Fibroblast of pulmonary artery (primary cell): ENCODE measurements at regions not wholly inside any gene's neighbourhood (a gene's known extent, or its start where the extent isn't known, plus 50 kb on each side); places are given as distances from the start of the nearest gene placed in this dataset.

Experiments used
- DNase-seq: peaks from one replicate; pipeline ENCODE4 v3.0.0-alpha.2; 2010; ENCODE audit warnings: low read depth
- H3K4me3 ChIP-seq: replicated peaks from 2 replicates; pipeline ENCODE4 v1.5.1; 2011; ENCODE audit warnings: low read depth, mild to moderate bottlenecking, control low read depth, low read length, moderate library complexity
- CTCF ChIP-seq: IDR thresholded peaks from 2 replicates; pipeline ENCODE4 v1.5.1; 2011; ENCODE audit warnings: mild to moderate bottlenecking, control low read depth, low read length, inconsistent platforms; ENCODE audit errors: missing control alignments

GRCh38 chr10:4707221-4707620 is 118.8 kb upstream of the AKR1E2 start:
- H3K4me3 ChIP-seq, result no peak overlapping the region
- TF ChIP-seq CTCF, result no peak
- DNase-seq, result no peak

DNA sequence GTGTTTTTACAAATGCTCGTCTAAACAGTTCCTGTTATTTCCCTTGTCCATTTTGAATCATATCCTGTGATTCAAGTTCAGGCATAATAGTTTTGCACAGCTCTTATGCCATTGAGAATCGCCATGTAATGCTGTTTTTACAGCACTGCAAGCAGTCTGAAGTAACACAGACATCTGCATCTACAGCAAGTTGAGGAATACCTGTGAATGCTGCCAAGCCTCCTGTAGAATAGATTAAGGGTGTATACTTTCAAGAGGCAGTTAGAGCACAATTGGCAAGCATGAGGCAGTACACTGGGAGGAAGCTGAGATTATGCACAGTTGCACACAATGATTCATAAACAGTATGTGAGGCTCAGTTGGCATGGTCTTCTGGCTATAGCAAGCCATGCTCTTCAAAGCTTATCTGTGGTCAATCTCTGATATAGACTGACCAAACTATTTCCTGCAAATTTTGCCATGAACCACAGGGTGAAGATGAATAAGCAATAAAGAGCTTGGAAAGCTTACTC is 121.9 kb upstream of the AKR1E2 start:
- DNase-seq, result peak; percentile 96
- H3K4me3 ChIP-seq, result no peak overlapping the region
- TF ChIP-seq CTCF, result no peak

DNA sequence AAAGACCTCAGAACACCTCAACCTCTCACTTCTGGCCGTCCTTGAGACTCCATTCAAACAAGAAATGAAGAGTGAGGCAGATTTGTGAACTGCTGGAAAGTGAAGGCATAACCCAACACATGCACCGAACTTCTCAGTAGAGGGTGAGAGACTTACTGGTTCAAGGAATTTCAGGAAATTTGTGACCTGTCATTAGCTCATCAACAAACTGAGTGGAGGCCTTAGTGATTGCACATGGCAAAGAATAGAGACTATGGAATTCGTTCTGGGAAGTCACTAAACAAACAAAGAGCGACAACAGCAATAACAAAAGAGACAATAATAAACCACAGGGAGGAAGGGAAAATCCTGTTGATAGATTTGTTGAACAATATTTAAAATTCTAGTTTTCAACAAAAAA is 125.0 kb upstream of the AKR1E2 start:
- TF ChIP-seq CTCF, result no peak

DNA sequence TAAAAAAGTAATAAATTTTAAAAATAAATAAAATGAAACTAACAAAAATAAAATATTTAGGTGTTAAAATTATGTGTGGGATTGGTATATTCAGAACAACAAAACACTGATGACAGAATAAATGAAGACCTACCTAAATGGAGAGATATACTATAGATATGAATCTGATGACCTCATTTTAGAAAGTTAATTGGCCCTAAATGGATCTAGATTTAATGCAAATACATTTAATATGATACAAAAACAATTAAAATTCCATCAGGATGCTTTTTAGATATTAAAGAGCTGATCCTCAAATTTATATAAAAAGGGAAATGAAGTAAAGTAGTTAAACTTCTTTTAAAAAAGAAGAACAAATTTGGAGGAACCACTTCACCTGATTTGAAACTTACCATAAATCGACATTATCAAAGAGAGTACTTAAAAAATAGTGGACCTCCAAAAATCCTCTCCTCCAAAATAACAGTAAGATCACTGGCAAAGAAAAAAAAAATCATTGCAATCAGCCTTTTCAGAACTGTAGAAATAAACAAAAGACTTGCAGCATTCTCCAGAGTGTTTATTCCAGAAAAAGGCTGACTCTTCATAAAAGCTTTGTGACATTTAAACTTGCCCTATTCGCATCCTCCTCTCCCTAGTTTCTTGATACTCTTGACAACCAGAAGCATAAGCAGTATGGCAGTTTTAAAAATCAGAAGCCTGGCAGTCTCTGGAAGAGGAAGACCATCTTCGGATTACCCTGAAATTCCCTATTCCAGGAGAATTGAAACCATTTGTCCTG is 125.9 kb upstream of the AKR1E2 start:
- no peak for DNase-seq
- TF ChIP-seq CTCF, result no peak
- H3K4me3 ChIP-seq, result no peak overlapping the region

More for the DNA sequence above, 125.0 kb upstream of the AKR1E2 start:
- no peak overlapping the region for H3K4me3 ChIP-seq
- DNase-seq, result no peak

GRCh38 chr10:4698075-4698474 is 127.9 kb upstream of the AKR1E2 start:
- no peak for TF ChIP-seq CTCF
- peak; percentile 50 for DNase-seq
- no peak overlapping the region for H3K4me3 ChIP-seq

- no peak for DNase-seq
- no peak overlapping the region for H3K4me3 ChIP-seq
- no peak for TF ChIP-seq CTCF
These were observed 129.8 kb upstream of the AKR1E2 start for GRCh38 chr10:4696186-4696585.

DNA sequence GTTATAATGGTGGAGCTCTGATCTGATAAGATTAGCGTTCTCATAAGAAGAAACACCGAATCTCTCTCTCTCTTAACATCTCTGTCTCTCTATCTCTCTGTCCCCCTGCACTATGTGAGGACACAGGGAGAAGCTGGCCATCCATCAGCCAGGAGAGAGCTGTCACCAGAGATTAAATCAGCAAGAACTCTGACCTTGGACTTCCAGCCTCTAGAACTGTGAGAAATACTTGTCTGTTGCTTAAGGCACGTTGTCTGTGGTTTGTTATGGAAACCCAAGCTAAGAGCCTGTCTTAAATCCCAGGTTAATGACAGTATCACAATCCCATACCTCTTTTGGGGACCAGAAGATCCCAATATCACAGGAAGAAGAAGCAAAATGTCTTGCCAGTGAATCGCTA is 132.0 kb upstream of the AKR1E2 start:
- TF ChIP-seq CTCF, result no peak
- no peak for DNase-seq
- H3K4me3 ChIP-seq, result no peak overlapping the region
